ENCODE measurements at regions not wholly inside any gene's neighbourhood (a gene's known extent, or its start where the extent isn't known, plus 50 kb on each side); places are given as distances from the start of the nearest gene placed in this dataset.

DNA sequence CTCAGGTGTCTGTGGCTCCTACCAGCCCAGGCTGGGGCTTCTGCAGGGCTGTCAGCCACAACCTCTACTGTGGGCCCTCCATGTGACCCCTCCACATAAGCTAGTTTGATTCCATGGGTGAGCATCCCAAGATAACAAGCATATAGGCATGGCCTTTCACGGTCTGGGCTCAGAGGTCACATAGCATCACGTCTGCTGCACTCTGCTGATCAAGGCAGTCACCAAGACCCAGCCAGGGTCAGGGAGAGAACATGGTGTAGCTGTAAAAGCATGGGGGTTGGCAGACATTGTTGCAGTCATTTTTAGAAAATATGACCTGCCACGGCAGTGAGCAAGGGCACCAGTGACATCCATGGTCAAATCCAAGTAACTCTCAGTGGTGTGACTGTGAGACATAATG, 698.8 kb downstream of the UQCRFS1 start:
- H3K36me3 ChIP-seq (ENCODE audit: insufficient read depth, low read length) = no peaks in the 10 kb centered on the region
- H3K27ac ChIP-seq (ENCODE audit: low read depth, low read length) = no peak overlapping the region
- no peak overlapping the region for H3K9ac ChIP-seq (ENCODE audit: low read length)
- H3K4me1 ChIP-seq (ENCODE audit: insufficient read depth, low read length) = no peaks in the 10 kb centered on the region
- no peaks in the 10 kb centered on the region for H3K9me3 ChIP-seq (ENCODE audit: low read length)
- no peaks in the 10 kb centered on the region for H3K27me3 ChIP-seq (ENCODE audit: control insufficient read depth in 1 of 2, insufficient read depth in 2 of 2, low read length in 2 of 2)
- no peak overlapping the region for H3K4me3 ChIP-seq (ENCODE audit: low read depth in 1 of 2, low read length in 2 of 2)

DNA sequence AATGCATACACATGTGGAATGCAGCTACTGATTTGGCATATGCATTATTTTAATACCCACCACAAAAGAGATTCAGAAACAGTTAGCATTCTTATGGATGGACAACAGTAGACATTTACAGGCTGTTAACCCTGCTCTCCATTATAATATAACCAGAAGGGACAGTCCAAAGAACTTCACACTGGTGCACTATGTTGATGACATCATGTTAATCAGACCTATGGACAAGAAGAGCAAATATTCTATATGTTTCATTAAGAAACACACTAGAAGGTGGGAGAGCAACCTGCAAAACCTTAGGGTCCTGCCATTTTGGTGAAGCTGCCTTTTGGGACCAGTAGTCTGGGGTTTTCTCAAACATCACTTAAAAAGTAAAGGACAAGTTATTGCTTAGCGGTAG, 701.3 kb downstream of the UQCRFS1 start:
- no peak overlapping the region for H3K4me3 ChIP-seq (ENCODE audit: low read depth in 1 of 2, low read length in 2 of 2)
- H3K36me3 ChIP-seq (ENCODE audit: insufficient read depth, low read length) = no peaks in the 10 kb centered on the region
- H3K9me3 ChIP-seq (ENCODE audit: low read length) = no peaks in the 10 kb centered on the region
- H3K4me1 ChIP-seq (ENCODE audit: insufficient read depth, low read length) = no peaks in the 10 kb centered on the region
- H3K27ac ChIP-seq (ENCODE audit: low read depth, low read length) = no peak overlapping the region
- H3K27me3 ChIP-seq (ENCODE audit: control insufficient read depth in 1 of 2, insufficient read depth in 2 of 2, low read length in 2 of 2) = no peaks in the 10 kb centered on the region
- H3K9ac ChIP-seq (ENCODE audit: low read length) = no peak overlapping the region

DNA sequence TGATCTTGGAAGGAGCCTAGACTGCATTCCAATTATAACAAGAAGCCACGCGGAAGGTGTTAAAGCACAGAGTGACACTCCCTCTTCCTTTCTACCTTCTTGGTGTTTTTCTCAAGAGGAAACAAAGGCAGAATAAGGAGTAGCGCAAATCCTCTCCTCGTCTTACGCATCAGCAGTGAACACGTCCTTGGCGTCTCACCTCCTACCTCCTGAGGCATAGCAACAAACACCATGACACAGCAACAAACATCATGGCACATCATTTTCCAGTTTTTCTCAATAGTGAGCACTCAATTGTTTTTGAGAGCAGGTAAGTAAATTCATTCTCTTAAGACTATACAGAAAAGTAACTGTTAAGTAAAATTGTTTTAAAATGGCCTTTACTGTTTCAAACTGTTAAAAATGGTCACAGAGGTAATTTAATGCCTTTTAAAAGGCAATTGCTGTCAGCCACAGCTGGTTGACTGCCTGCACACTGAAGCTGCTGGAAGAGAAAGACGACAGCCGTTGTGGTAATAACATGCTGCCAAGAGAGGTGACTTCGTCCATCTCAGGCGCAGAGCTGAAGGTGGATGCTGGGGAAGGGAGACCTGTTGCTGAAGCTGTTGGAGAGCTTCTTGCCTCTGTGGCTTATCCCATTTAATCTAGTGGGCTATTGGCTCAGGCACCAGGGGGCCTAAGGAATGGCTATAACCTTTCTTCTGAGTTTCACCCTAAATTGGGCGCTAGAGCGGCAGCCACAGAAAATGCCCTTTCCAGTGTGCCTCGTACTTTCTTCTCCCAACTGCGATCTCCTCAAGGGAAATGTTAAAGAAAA, 703.7 kb downstream of the UQCRFS1 start:
- no peaks in the 10 kb centered on the region for H3K4me1 ChIP-seq (ENCODE audit: insufficient read depth, low read length)
- H3K36me3 ChIP-seq (ENCODE audit: insufficient read depth, low read length) = no peaks in the 10 kb centered on the region
- H3K4me3 ChIP-seq (ENCODE audit: low read depth in 1 of 2, low read length in 2 of 2) = no peak overlapping the region
- no peaks in the 10 kb centered on the region for H3K9me3 ChIP-seq (ENCODE audit: low read length)
- no peak overlapping the region for H3K9ac ChIP-seq (ENCODE audit: low read length)
- H3K27ac ChIP-seq (ENCODE audit: low read depth, low read length) = no peak overlapping the region
- no peaks in the 10 kb centered on the region for H3K27me3 ChIP-seq (ENCODE audit: control insufficient read depth in 1 of 2, insufficient read depth in 2 of 2, low read length in 2 of 2)

DNA sequence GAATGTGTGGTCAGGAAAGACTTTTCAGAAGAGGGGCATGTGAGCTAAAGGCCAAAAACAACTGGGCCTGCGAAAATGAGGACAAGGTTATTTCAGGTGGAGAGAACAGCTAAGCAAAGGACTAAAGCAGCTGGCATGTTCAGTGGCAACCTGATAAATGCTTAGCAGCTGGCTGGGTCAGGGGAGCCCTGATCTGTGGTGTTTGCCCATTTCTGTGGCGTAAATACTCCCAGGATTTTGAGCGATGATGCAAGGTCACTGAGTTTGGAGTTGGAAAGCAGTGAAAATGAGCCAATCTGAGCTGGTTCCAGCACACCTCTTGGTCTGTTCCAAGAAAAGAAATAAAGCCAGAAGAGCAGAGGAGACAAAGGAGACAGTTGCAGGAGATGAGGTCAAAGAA, 704.3 kb downstream of the UQCRFS1 start:
- Histone ChIP-seq H3K4me3 (ENCODE audit: low read depth in 1 of 2, low read length in 2 of 2) (no peak overlapping the region), H3K36me3 (ENCODE audit: insufficient read depth, low read length) (no peaks in the 10 kb centered on the region), H3K9me3 (ENCODE audit: low read length) (no peaks in the 10 kb centered on the region), H3K27me3 (ENCODE audit: control insufficient read depth in 1 of 2, insufficient read depth in 2 of 2, low read length in 2 of 2) (no peaks in the 10 kb centered on the region), H3K27ac (ENCODE audit: low read depth, low read length) (no peak overlapping the region), H3K9ac (ENCODE audit: low read length) (no peak overlapping the region), H3K4me1 (ENCODE audit: insufficient read depth, low read length) (no peaks in the 10 kb centered on the region)

DNA sequence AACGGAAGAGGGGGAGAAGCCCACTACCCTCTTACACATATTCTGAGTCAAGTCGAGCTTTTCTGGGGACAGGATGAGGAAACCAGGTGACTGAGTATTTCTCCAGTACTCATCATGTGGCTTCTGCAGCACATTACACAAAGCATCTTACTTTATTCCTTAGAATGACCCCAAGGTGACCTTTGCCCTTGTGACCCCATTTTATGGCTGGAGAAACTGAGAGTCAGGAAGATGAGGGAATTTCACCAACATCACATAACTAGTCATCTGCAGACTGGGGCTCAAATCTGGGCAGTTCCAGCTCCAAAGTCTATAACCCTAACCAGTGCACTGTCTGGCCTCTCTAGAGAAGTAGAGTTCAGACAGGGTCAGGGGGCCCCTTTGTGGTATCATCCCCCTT, 707.0 kb downstream of the UQCRFS1 start:
- H3K4me3 ChIP-seq (ENCODE audit: low read depth in 1 of 2, low read length in 2 of 2) = no peak overlapping the region
- H3K9ac ChIP-seq (ENCODE audit: low read length) = no peak overlapping the region
- no peaks in the 10 kb centered on the region for H3K27me3 ChIP-seq (ENCODE audit: control insufficient read depth in 1 of 2, insufficient read depth in 2 of 2, low read length in 2 of 2)
- H3K4me1 ChIP-seq (ENCODE audit: insufficient read depth, low read length) = no peaks in the 10 kb centered on the region
- no peak overlapping the region for H3K27ac ChIP-seq (ENCODE audit: low read depth, low read length)
- no peaks in the 10 kb centered on the region for H3K36me3 ChIP-seq (ENCODE audit: insufficient read depth, low read length)
- H3K9me3 ChIP-seq (ENCODE audit: low read length) = no peaks in the 10 kb centered on the region

DNA sequence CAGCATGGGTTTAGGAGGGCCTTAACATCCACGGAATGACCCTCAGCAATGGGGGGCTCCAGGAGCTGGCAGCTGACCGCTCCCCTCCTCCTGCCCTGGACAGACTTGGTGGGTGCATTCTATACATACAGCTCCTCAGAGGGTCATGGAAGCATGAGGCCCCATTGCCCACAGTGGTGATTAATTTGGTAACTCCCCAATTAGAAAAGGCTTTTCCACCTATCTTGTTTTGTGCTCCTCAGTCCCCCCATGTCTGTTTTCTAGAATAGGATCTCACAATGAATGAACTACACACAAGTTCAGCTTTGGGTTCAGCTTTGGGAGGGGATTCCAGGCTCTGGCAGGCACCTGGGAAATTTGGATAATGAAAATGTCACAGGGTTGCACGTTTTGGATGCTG, 707.8 kb downstream of the UQCRFS1 start:
- no peaks in the 10 kb centered on the region for H3K4me1 ChIP-seq (ENCODE audit: insufficient read depth, low read length)
- H3K36me3 ChIP-seq (ENCODE audit: insufficient read depth, low read length) = no peaks in the 10 kb centered on the region
- no peaks in the 10 kb centered on the region for H3K27me3 ChIP-seq (ENCODE audit: control insufficient read depth in 1 of 2, insufficient read depth in 2 of 2, low read length in 2 of 2)
- no peaks in the 10 kb centered on the region for H3K9me3 ChIP-seq (ENCODE audit: low read length)
- no peak overlapping the region for H3K27ac ChIP-seq (ENCODE audit: low read depth, low read length)
- H3K4me3 ChIP-seq (ENCODE audit: low read depth in 1 of 2, low read length in 2 of 2) = no peak overlapping the region
- H3K9ac ChIP-seq (ENCODE audit: low read length) = no peak overlapping the region

DNA sequence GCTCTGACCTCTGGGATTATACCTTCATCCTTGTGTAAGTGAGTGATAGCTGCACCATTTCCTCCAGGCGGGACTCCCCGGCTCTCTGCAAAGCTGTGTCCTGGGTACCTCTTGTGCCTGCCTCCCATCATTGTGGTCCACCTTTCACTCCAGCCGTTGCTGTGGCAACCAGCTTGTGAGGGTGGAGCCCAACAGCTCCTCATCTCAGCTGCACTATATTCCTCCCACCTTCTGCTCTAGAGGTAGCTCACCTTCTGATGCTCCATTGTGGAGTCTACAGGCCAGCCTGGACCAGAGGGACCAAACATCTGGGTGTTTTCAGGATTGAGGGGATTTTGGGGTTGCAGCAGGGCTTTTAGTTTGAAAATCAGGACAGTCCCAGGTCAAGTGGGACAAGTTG, 708.2 kb downstream of the UQCRFS1 start:
- no peak overlapping the region for H3K4me3 ChIP-seq (ENCODE audit: low read depth in 1 of 2, low read length in 2 of 2)
- no peak overlapping the region for H3K27ac ChIP-seq (ENCODE audit: low read depth, low read length)
- H3K9ac ChIP-seq (ENCODE audit: low read length) = no peak overlapping the region
- H3K9me3 ChIP-seq (ENCODE audit: low read length) = no peaks in the 10 kb centered on the region
- no peaks in the 10 kb centered on the region for H3K4me1 ChIP-seq (ENCODE audit: insufficient read depth, low read length)
- no peaks in the 10 kb centered on the region for H3K36me3 ChIP-seq (ENCODE audit: insufficient read depth, low read length)
- no peaks in the 10 kb centered on the region for H3K27me3 ChIP-seq (ENCODE audit: control insufficient read depth in 1 of 2, insufficient read depth in 2 of 2, low read length in 2 of 2)

DNA sequence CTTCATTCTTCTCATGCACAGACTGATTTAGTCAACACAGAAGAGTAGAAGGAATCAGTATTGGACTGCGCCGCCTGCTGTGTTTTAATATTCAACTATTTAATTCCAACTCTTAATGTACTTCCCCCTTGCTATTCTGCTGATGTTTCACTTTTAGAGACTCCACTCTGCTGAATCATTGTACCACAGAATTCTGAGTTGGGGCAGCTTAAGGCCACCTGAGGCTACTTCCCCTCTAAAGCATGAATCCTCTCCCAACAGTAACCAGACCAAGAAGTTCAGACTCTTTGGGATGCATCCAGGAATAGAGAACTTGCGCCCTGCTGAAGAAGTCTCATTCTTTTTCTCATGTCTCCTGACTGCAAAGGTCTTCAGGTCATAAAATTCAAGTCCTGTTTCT, 708.8 kb downstream of the UQCRFS1 start:
- no peaks in the 10 kb centered on the region for H3K36me3 ChIP-seq (ENCODE audit: insufficient read depth, low read length)
- no peak overlapping the region for H3K27ac ChIP-seq (ENCODE audit: low read depth, low read length)

DNA sequence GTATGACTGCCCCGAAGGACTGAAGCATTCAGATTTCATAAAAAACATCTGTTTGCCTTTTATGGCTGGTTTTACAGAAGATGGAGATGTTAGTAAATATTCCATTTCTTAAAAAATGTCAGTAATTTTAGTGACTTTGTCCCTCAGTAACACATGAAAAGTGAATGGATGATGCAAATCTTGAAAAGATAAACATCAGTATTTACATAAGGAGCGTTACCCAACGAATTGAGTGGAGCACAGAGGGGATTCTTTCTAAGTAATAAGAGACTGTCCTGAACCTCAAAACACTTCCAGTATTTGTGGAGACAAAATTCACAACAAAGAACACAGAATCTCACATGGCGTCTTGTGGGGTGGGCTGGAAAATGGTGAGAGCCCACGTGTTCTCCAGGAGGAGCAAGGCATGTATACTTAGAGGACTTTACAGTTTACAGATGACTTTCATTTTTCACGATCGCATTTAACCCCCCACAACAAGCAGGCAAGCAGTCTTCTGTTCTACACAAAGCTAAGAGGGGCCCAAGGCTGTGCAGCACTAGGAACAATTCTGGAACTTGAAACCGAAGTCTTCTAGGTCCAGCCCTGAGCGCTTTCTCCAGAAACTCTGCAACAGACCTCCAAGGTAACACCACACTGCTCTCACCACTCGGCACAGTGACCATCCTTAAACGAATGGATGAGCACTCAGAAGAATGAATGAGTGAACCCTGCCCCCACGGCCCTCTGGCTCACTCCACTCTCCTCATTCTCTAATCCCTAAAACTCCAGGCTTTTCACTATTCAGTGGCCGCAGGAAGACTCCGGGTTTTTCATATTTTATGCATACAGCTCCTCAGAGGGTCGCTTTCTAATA, 709.8 kb downstream of the UQCRFS1 start:
- no peak overlapping the region for H3K4me3 ChIP-seq (ENCODE audit: low read depth in 1 of 2, low read length in 2 of 2)
- no peaks in the 10 kb centered on the region for H3K36me3 ChIP-seq (ENCODE audit: insufficient read depth, low read length)
- H3K9ac ChIP-seq (ENCODE audit: low read length) = no peak overlapping the region
- H3K9me3 ChIP-seq (ENCODE audit: low read length) = no peaks in the 10 kb centered on the region
- H3K4me1 ChIP-seq (ENCODE audit: insufficient read depth, low read length) = no peaks in the 10 kb centered on the region
- no peaks in the 10 kb centered on the region for H3K27me3 ChIP-seq (ENCODE audit: control insufficient read depth in 1 of 2, insufficient read depth in 2 of 2, low read length in 2 of 2)
- H3K27ac ChIP-seq (ENCODE audit: low read depth, low read length) = no peak overlapping the region

More for the DNA sequence above, 708.8 kb downstream of the UQCRFS1 start:
- Histone ChIP-seq H3K9me3 (ENCODE audit: low read length) (no peaks in the 10 kb centered on the region), H3K4me3 (ENCODE audit: low read depth in 1 of 2, low read length in 2 of 2) (no peak overlapping the region), H3K27me3 (ENCODE audit: control insufficient read depth in 1 of 2, insufficient read depth in 2 of 2, low read length in 2 of 2) (no peaks in the 10 kb centered on the region), H3K9ac (ENCODE audit: low read length) (no peak overlapping the region), H3K4me1 (ENCODE audit: insufficient read depth, low read length) (no peaks in the 10 kb centered on the region)

DNA sequence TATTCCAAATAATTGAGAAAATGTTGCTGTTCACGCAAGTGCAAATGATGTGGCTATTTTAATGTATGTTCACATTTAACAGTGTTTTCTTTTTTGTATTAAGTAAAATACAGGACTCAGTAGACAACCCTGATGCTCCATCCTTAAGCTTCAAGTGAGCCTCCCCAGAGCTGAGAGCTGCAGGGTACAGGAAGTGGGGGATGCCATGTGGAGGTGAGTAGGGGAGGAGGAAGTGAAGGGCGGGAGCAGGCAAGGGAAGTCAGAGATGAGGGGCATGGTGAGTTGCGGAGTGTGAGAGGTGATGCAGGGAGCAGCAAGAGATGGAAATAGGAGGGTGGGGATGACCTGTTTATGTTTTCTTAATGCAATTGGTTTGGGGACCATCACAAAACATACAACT, 711.0 kb downstream of the UQCRFS1 start:
- H3K27ac ChIP-seq (ENCODE audit: low read depth, low read length) = no peak overlapping the region
- H3K4me1 ChIP-seq (ENCODE audit: insufficient read depth, low read length) = no peaks in the 10 kb centered on the region
- no peak overlapping the region for H3K4me3 ChIP-seq (ENCODE audit: low read depth in 1 of 2, low read length in 2 of 2)
- no peaks in the 10 kb centered on the region for H3K27me3 ChIP-seq (ENCODE audit: control insufficient read depth in 1 of 2, insufficient read depth in 2 of 2, low read length in 2 of 2)
- no peaks in the 10 kb centered on the region for H3K9me3 ChIP-seq (ENCODE audit: low read length)
- no peak overlapping the region for H3K9ac ChIP-seq (ENCODE audit: low read length)
- H3K36me3 ChIP-seq (ENCODE audit: insufficient read depth, low read length) = no peaks in the 10 kb centered on the region

DNA sequence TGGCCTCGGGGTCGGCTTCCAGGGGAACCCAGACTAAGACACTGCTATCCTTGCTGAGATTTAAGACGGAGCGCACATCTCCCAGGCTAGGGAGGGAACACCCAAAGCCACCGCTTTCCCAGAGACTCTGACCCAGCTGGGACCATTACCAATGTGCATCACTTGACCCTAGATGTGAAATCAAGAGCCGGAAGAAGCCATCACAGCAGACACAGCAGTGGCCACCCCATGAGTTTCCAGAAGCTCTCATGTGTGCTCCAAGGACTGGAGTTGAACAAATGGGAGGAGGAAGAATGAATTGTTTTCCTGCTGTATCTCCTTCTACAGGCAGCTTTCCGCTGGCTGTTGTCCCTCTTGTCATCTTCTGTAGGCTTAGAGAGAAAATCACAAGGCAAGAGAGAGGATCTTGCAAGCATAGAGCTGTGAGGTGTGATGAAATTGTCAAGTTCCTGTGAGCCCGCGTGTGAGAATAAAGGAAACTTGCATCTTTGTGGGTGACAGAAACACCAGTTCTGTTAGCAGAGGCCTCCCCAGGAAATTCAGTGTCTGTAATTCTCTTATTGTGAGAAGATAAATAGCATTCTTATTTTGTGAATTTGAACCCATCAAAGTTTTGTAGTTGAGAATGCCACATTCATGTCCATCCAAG, 711.8 kb downstream of the UQCRFS1 start:
- Histone ChIP-seq H3K36me3 (ENCODE audit: insufficient read depth, low read length) (no peaks in the 10 kb centered on the region), H3K27me3 (ENCODE audit: control insufficient read depth in 1 of 2, insufficient read depth in 2 of 2, low read length in 2 of 2) (no peaks in the 10 kb centered on the region), H3K27ac (ENCODE audit: low read depth, low read length) (no peak overlapping the region), H3K9ac (ENCODE audit: low read length) (no peak overlapping the region), H3K9me3 (ENCODE audit: low read length) (no peaks in the 10 kb centered on the region), H3K4me3 (ENCODE audit: low read depth in 1 of 2, low read length in 2 of 2) (no peak overlapping the region), H3K4me1 (ENCODE audit: insufficient read depth, low read length) (no peaks in the 10 kb centered on the region)
